HS-27A (cell line): ENCODE measurements at regions not wholly inside any gene's neighbourhood (a gene's known extent, or its start where the extent isn't known, plus 50 kb on each side); places are given as distances from the start of the nearest gene placed in this dataset.

Experiments used
- DNase-seq: peaks from one replicate; pipeline ENCODE4 v3.0.0-alpha.2; 2012; ENCODE audit warnings: low read depth, missing footprints

GRCh38 chr18:42268186-42268725, 313.2 kb downstream of the PIK3C3 start:
- no peak for DNase-seq

- no peak for DNase-seq
Measured at GRCh38 chr18:42268798-42269197, 313.8 kb downstream of the PIK3C3 start.

GRCh38 chr18:42271647-42272414, 316.8 kb downstream of the PIK3C3 start:
- no peak for DNase-seq

GRCh38 chr18:42274488-42275137, 319.6 kb downstream of the PIK3C3 start:
- DNase-seq = peak; percentile 2

GRCh38 chr18:42275138-42275535, 320.1 kb downstream of the PIK3C3 start:
- no peak for DNase-seq

DNA sequence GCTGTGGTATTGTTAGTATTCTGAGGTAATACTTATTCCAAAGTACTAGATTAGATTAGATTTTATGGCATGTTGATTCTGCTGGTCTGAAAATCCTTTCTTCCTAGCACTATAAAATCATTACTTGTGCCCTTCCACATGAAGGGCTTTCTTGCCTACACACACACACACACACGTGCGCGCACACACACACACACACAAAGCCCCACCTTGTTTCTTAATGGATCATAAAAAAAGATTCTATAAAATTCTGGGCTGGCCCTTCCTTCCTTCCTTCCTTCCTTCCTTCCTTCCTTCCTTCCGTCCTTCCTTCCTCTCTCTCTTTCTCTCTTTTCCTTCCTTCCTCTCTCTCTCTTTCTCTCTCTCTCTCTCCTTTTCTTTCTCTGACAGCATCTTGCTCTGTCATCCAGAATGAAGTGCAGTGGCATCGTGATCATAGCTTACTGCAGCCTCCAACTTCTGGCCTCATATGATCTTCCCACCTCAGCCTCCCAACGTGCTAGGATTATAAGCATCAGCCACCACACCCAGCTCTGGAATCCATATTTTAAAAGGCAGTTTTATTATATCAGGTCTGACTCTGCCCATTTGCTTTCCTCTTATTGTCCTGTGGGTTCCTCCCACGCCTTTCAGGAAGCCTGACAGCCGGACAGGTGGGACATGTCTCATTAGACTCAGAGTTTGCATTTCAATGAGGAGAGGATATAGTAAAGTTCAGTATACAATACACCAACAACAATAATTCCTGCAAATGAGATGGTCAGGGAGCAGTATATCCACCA, 321.1 kb downstream of the PIK3C3 start:
- no peak for DNase-seq

- no peak for DNase-seq
Measured at GRCh38 chr18:42281124-42281523, 326.1 kb downstream of the PIK3C3 start.

DNA sequence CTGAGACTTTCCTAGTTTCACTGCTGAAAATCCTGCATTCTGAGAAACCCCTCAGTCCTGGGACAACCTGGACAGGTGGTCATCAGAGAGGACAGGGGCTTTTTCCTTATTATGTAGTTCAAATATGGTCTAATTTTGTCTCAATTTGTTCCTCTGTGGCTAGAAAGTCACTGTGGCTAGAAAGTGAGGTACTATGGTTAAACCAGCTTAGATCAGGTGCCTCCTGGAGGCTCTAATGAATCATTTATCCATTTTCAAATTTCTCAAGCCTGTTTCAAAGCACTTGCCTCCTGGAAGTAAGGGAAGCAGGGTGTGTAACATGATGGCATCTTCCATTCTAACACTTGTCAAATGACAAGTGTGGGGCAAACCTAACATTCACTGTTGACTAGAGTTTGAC, 326.8 kb downstream of the PIK3C3 start:
- DNase-seq = no peak

GRCh38 chr18:42287047-42287446, 332.0 kb downstream of the PIK3C3 start:
- DNase-seq = no peak

GRCh38 chr18:42288129-42288528, 333.1 kb downstream of the PIK3C3 start:
- DNase-seq = no peak

DNA sequence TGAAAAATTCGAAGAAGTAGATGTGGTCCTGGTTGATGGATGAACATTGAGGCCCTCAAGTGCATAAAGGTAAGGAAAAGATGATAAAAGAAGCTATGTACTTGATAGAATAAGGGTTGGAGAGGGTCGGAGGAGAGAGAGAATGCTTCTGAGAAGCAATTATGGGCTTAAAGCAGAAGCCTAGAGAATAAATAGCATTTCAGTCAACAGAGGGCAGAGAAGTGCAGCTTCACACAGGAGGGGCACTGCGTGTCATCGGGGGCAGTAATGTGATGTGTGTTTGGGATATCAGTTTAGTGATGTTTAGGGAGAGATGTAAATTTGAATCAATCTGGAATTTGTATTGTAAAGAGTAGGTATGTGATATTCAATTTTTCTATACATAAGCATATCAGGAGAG, 334.5 kb downstream of the PIK3C3 start:
- no peak for DNase-seq

DNA sequence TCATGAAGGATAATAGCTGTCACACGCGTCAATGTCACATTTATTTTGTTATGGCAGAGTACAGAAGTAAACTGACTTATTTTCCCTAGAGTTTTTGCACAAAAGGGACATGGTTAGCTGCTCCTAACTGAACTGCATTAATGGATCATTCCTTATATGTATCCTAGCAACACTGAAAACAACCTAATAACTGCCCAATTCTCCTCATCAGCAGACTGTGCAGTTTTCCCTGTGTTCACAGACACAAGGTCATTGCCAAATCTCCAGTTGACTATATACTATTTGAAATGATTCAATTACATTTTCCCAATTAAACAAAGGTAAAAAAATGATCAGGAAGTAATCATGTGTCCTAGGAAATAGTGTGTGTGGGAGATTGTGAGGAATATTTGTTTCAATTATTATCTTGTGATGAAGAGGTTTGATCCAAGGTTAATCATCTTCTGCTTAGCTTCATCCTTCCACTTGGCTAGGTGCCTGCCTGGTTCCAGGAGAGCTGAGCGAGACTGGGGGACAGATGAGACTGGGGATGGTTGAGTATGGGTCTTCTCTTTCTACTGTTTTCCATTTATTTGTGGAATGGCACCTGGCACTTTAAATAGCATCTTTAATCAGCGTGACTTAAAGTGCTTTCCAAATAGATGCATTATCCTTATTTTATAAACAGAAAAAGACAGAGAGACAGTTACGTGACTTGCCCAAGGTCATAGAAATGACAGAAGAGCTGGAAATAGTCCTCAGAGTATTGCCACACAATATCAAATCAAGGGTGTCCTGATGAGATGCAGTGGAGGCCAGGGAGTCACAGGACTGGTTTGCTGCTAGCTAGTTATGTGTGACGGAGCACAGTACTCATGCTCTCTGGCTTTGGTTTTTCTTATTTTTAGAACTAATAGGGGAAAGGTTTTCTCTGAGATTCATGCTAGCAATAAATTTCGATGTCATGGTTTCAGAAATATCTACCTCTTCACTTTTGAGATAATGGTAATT, 335.6 kb downstream of the PIK3C3 start:
- no peak for DNase-seq

DNA sequence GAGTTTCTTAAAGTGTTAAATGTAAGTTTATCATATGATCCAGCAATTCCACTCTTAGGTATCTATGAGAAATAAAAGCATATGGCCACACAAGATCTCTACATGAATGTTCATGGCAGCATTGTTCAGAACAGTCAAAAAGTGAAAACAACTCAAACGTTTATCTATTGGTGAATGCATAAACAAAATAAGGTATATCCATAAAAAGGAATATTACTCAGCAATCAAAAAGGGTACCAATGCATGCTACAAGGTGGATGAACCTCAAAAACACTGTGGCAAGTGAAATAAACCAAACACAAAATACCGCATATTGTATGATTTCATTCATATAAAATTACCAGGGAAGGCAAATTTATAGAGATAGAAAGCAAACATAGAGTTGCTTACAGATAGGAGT, 337.6 kb downstream of the PIK3C3 start:
- no peak for DNase-seq

- no peak for DNase-seq
Measured at GRCh38 chr18:42296192-42296591, 341.2 kb downstream of the PIK3C3 start.

- DNase-seq = no peak
Measured at GRCh38 chr18:42296723-42297122, 341.7 kb downstream of the PIK3C3 start.

- DNase-seq = peak; percentile 48
Measured at GRCh38 chr18:42298759-42299675, 344.0 kb downstream of the PIK3C3 start.

DNA sequence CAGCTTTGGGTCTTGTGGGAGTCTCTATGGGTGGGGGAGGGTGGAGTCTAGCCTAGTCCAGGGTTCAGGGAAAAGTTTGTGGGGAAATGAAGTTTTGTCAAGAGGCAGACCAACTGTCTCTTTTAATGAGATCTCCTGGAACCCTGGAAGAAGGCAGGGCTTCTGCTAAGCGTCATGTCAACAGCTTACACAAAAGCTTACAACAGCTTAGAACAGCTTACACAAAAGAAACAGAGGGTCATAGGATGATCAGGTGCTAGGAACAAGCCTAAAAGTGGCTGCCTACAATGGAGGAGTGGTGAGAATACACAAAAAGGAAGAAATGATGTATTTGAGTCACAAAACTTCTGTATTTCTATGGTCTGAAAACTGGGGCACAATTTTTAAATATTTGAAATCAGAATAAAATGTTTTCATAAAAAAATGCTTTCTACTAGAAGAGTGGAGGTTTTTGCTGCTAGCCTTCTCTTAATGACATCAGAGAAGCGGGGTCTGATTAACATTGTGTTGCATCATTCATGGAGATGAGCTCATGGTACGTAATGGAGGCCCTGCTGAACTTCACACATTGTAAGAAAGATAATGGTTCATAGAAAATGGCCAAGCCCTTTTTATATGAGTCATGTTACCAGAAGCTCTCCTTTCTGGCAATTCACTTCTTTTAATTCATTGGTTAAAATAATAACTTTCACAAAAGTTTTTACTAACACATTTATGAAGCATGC, 351.0 kb downstream of the PIK3C3 start:
- DNase-seq = no peak

GRCh38 chr18:42306594-42306980, 351.6 kb downstream of the PIK3C3 start:
- no peak for DNase-seq

DNA sequence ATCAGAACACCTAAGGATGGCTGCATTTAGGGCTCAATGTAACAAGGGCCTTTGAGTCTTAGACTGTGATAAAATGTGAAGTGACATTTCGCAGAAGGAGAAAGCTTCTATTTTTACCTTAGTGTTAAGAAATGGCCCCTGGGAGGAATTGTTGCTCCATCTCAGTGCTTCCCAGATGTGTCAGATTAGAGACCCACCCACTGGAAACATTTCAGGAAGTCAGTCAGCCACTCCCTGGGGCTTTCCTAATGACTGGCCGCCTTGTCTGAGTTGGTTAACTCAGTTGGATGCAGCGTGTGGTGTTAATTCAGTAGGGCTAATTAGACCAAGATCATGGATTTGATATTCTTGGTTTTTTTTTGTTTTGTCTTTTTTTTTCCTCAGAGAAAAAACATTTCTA, 355.9 kb downstream of the PIK3C3 start:
- peak; percentile 7 for DNase-seq

- DNase-seq = no peak
Measured at GRCh38 chr18:42326752-42327151, 371.7 kb downstream of the PIK3C3 start.
